ENCODE measurements at regions not wholly inside any gene's neighbourhood (a gene's known extent, or its start where the extent isn't known, plus 50 kb on each side); places are given as distances from the start of the nearest gene placed in this dataset.
"Not testable (repeated sequence)": the region's sequence is repeated elsewhere in the genome, so short reads cannot be mapped to it uniquely, and the experiment has no call there.

- Histone ChIP-seq H3K4me3 (no peak overlapping the region), H3K27ac (no peak overlapping the region)
- TF ChIP-seq, protein P1, sequence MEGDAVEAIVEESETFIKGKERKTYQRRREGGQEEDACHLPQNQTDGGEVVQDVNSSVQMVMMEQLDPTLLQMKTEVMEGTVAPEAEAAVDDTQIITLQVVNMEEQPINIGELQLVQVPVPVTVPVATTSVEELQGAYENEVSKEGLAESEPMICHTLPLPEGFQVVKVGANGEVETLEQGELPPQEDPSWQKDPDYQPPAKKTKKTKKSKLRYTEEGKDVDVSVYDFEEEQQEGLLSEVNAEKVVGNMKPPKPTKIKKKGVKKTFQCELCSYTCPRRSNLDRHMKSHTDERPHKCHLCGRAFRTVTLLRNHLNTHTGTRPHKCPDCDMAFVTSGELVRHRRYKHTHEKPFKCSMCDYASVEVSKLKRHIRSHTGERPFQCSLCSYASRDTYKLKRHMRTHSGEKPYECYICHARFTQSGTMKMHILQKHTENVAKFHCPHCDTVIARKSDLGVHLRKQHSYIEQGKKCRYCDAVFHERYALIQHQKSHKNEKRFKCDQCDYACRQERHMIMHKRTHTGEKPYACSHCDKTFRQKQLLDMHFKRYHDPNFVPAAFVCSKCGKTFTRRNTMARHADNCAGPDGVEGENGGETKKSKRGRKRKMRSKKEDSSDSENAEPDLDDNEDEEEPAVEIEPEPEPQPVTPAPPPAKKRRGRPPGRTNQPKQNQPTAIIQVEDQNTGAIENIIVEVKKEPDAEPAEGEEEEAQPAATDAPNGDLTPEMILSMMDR (IDR thresholded peaks at IDR 0.05) = no peak
- DNase-seq (ENCODE audit: low spot score) = no peak
These were observed 56.5 kb upstream of the MCHR2 start for GRCh38 chr6:100050550-100050949.

GRCh38 chr6:100043961-100044360 is 49.9 kb upstream of the MCHR2 start:
- not testable (repeated sequence) for H3K4me3 ChIP-seq; DNase-seq (ENCODE audit: low spot score); H3K27ac ChIP-seq

Measured in coronary artery (tissue), 2 donors.